Central memory CD4-positive, alpha-beta T cell (primary cell): ENCODE measurements at regions not wholly inside any gene's neighbourhood (a gene's known extent, or its start where the extent isn't known, plus 50 kb on each side); places are given as distances from the start of the nearest gene placed in this dataset.

ENCODE experiments used
- DNase-seq: peaks from one replicate; pipeline ENCODE4 v3.0.0; 2022

GRCh38 chr10:29962166-29962850, 97.1 kb downstream of the JCAD start:
- no peak for DNase-seq

- DNase-seq = no peak
Measured at GRCh38 chr10:29961351-29961750, 98.0 kb downstream of the JCAD start.

- DNase-seq = no peak
Measured at GRCh38 chr10:29960261-29960660, 99.1 kb downstream of the JCAD start.

- no peak for DNase-seq
Measured at GRCh38 chr10:29959586-29959985, 99.8 kb downstream of the JCAD start.

GRCh38 chr10:29958440-29958839, 100.9 kb downstream of the JCAD start:
- DNase-seq = no peak

GRCh38 chr10:29957907-29958331, 101.5 kb downstream of the JCAD start:
- DNase-seq = no peak

- DNase-seq = no peak
Measured at GRCh38 chr10:29957236-29957635, 102.2 kb downstream of the JCAD start.

- DNase-seq = no peak
Measured at GRCh38 chr10:29956335-29956924, 103.0 kb downstream of the JCAD start.

GRCh38 chr10:29955329-29955935, 104.0 kb downstream of the JCAD start:
- DNase-seq = no peak

GRCh38 chr10:29951441-29951931, 107.9 kb downstream of the JCAD start:
- DNase-seq = no peak

GRCh38 chr10:29950391-29950790, 109.0 kb downstream of the JCAD start:
- DNase-seq = no peak

- DNase-seq = no peak
Measured at GRCh38 chr10:29949411-29950011, 109.9 kb downstream of the JCAD start.

GRCh38 chr10:29948881-29949355, 110.5 kb downstream of the JCAD start:
- no peak for DNase-seq

GRCh38 chr10:29947701-29948060, 111.7 kb downstream of the JCAD start:
- no peak for DNase-seq

GRCh38 chr10:29946953-29947700, 112.3 kb downstream of the JCAD start:
- no peak for DNase-seq

GRCh38 chr10:29946614-29946952, 112.8 kb downstream of the JCAD start:
- no peak for DNase-seq

GRCh38 chr10:29941476-29941875, 117.9 kb downstream of the JCAD start:
- DNase-seq = no peak

- DNase-seq = no peak
Measured at GRCh38 chr10:29932991-29933390, 126.4 kb downstream of the JCAD start.

GRCh38 chr10:29931833-29932232, 127.6 kb downstream of the JCAD start:
- DNase-seq = no peak

- DNase-seq = no peak
Measured at GRCh38 chr10:29929006-29929405, 130.4 kb downstream of the JCAD start.

GRCh38 chr10:29926693-29927048, 132.7 kb downstream of the JCAD start:
- no peak for DNase-seq

GRCh38 chr10:29925771-29926692, 133.4 kb downstream of the JCAD start:
- no peak for DNase-seq
